ENCODE measurements at regions not wholly inside any gene's neighbourhood (a gene's known extent, or its start where the extent isn't known, plus 50 kb on each side); places are given as distances from the start of the nearest gene placed in this dataset.

- 86 to 92% methylated on average over 8 of the region's 8 CpGs for WGBS, 2 donors
- ATAC-seq (ENCODE audit: insufficient read depth, low FRiP score) (no peak), DNase-seq (no peak)
Measured at GRCh38 chr9:86511614-86512360, 157.6 kb upstream of the TUT7 start.

GRCh38 chr9:86508208-86508903 is 154.1 kb upstream of the TUT7 start:
- no peaks in the 10 kb centered on the region for H3K27me3 ChIP-seq (ENCODE audit: control insufficient read depth in 3 of 3, insufficient read depth in 3 of 3, low read length in 2 of 3)
- DNase-seq, result no peak
- WGBS, 2 donors, result 94 to 96% methylated on average over 6 of the region's 6 CpGs
- no peaks in the 10 kb centered on the region for H3K36me3 ChIP-seq (ENCODE audit: control insufficient read depth in 4 of 4, insufficient read depth in 4 of 4, low read length in 4 of 4)
- ATAC-seq (ENCODE audit: insufficient read depth, low FRiP score), result no peak
- H3K4me3 ChIP-seq, result no peak overlapping the region
- no peak for TF ChIP-seq CTCF (IDR thresholded peaks at IDR 0.05; ENCODE audit: control extremely low read depth, extremely low read depth)
- H3K9me3 ChIP-seq (ENCODE audit: control insufficient read depth in 4 of 4, insufficient read depth in 3 of 4, low read length in 3 of 4), result peaks cover 0 to 3% (median 0%) of the 10 kb centered on the region in 4 donors
- no peak overlapping the region for H3K9ac ChIP-seq (ENCODE audit: insufficient read depth in 1 of 2, low read length in 2 of 2)
- no peak overlapping the region for H3K27ac ChIP-seq (ENCODE audit: low read depth in 1 of 2, low read length in 1 of 2)
- peaks cover 0 to 10% (median 9%) of the 10 kb centered on the region in 5 donors for H3K4me1 ChIP-seq (ENCODE audit: control insufficient read depth in 5 of 5, insufficient read depth in 5 of 5, low read length in 5 of 5)

More at GRCh38 chr9:86511614-86512360, 157.6 kb upstream of the TUT7 start:
- H3K9ac ChIP-seq (ENCODE audit: insufficient read depth in 1 of 2, low read length in 2 of 2), result no peak overlapping the region
- H3K4me3 ChIP-seq, result no peak overlapping the region
- H3K4me1 ChIP-seq (ENCODE audit: control insufficient read depth in 5 of 5, insufficient read depth in 5 of 5, low read length in 5 of 5), result peaks cover 0 to 10% (median 9%) of the 10 kb centered on the region in 5 donors
- no peaks in the 10 kb centered on the region for H3K9me3 ChIP-seq (ENCODE audit: control insufficient read depth in 4 of 4, insufficient read depth in 3 of 4, low read length in 3 of 4)
- no peaks in the 10 kb centered on the region for H3K36me3 ChIP-seq (ENCODE audit: control insufficient read depth in 4 of 4, insufficient read depth in 4 of 4, low read length in 4 of 4)
- no peak overlapping the region for H3K27ac ChIP-seq (ENCODE audit: low read depth in 1 of 2, low read length in 1 of 2)
- H3K27me3 ChIP-seq (ENCODE audit: control insufficient read depth in 3 of 3, insufficient read depth in 3 of 3, low read length in 2 of 3), result no peaks in the 10 kb centered on the region
- no peak for TF ChIP-seq CTCF (IDR thresholded peaks at IDR 0.05; ENCODE audit: control extremely low read depth, extremely low read depth)

- 61 to 75% methylated on average over 6 of the region's 6 CpGs for WGBS, 2 donors
- Histone ChIP-seq H3K36me3 (ENCODE audit: control insufficient read depth in 4 of 4, insufficient read depth in 4 of 4, low read length in 4 of 4) (no peaks in the 10 kb centered on the region), H3K4me1 (ENCODE audit: control insufficient read depth in 5 of 5, insufficient read depth in 5 of 5, low read length in 5 of 5) (peaks cover 0 to 10% (median 8%) of the 10 kb centered on the region in 5 donors), H3K27me3 (ENCODE audit: control insufficient read depth in 3 of 3, insufficient read depth in 3 of 3, low read length in 2 of 3) (no peaks in the 10 kb centered on the region), H3K27ac (ENCODE audit: low read depth in 1 of 2, low read length in 1 of 2) (no peak overlapping the region), H3K9me3 (ENCODE audit: control insufficient read depth in 4 of 4, insufficient read depth in 3 of 4, low read length in 3 of 4) (peaks cover 0 to 3% (median 0%) of the 10 kb centered on the region in 4 donors), H3K4me3 (no peak overlapping the region), H3K9ac (ENCODE audit: insufficient read depth in 1 of 2, low read length in 2 of 2) (peak overlapping the region in 1 of 2 donors; percentile 38)
- no peak for TF ChIP-seq CTCF (IDR thresholded peaks at IDR 0.05; ENCODE audit: control extremely low read depth, extremely low read depth)
- no peak for ATAC-seq (ENCODE audit: insufficient read depth, low FRiP score)
- DNase-seq, result peak in 1 of 3 donors; percentile 47
Measured at GRCh38 chr9:86507212-86507630, 153.0 kb upstream of the TUT7 start.

All from lung (tissue), 11 donors.